Left renal cortex interstitium (tissue), 4 donors: ENCODE measurements at regions not wholly inside any gene's neighbourhood (a gene's known extent, or its start where the extent isn't known, plus 50 kb on each side); places are given as distances from the start of the nearest gene placed in this dataset.
A peak's percentile ranks its signal among the peaks of the same experiment; 100 is the strongest.

Source experiments
- DNase-seq, 4 donors: peaks; one replicate each; pipeline ENCODE4 v3.0.0-alpha.2; 2013; ENCODE audit warnings: low read depth in 4 of 4, low spot score in 2 of 4, missing footprints in 1 of 4

DNA sequence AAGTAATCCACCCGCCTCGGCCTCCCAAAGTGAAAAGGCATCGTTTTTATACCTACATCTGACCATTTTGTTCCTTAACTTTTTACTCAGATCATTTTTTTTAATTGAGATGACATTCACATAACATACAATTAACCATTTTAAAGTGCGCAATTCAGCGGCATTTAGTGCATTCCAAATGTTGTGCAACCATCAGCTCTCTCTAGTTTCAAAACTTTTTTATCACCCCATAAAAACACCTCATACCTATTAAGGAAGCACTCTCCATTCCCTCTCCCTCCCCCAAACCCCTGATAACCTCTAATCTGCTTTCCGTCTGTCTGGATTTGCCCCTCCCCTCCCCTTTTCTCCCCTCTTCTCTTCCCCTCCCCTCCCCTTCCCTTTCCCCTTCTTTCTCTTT, 310.1 kb downstream of the UACA start:
- DNase-seq: no peak

DNA sequence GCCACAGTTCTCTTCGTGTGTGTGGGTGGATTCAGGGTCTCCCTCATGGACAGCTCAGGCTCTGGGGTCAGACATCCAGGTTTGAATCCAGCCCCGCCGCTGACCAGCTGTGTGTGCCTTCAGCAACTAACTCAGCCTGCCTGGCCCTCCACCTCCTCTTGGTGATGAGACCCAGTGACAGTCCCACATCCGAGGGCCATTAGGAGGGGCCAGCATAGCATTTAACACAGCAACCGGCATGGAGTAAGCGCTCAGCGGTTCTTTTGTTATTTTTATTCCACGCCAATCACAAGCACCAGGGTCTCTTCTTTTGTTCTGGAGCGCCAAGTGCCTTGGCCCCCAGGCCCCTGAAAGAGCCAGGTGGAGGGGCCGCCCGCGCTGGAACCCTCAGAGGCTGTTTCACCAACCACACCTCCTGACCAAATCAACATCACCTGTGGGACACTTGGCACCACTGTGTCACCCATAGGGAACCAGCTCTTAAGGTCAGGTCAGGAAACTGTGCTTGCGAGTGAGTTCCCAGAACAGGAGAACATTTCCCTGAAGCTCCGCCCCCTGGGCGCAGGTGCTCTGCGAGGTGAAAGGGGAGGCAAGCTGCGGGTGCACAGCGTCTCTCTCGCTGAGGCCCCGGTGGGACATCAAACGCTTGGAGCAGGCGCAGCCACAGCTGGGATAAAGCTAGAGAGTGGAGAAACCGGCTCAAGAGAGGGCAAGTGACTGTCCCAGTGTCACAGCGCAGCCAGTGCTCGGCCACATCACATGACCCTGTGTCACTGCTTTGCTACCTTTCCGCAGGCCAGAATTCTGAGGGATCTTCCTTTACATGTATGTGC, 311.3 kb downstream of the UACA start:
- no peak for DNase-seq

- no peak for DNase-seq
Measured at GRCh38 chr15:70450142-70450443, 313.3 kb downstream of the UACA start.

DNA sequence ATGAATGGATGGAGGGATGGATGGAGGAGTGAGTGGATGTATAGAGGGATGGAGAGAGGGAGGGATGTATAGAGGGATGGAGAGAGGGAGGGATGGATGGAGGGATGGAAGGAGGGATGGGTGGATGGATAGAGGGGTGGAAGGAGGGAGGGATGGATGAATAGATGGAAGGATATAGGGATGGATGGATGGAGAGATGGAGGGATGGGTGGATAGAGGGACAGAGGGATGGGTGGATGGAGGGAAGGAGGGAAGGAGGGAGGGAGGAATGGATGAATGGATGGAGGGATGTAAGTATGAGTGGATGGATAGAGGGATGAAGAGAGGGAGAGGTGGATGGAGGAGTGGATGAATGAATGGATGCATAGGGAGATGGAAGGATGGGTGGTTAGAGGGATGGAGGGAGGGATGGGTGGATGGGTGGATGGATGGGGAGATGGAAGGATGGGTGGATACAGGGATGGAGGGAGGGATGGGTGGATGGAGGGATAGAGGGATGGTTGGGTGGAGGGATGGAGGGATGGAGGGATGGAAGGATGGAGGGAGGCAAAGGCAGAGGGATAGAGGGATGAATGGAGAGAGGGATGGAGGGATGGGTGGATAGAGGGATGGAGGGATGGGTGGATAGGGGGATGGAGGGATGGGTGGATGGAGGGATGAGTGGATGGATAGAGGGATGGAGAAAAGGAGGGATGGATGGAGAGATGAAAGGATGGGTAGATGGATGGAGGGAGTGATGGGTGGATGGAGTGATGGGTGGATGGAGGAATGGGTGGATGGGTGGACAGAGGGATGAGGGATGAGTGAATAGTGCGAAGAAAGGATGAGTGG, 313.8 kb downstream of the UACA start:
- no peak for DNase-seq

DNA sequence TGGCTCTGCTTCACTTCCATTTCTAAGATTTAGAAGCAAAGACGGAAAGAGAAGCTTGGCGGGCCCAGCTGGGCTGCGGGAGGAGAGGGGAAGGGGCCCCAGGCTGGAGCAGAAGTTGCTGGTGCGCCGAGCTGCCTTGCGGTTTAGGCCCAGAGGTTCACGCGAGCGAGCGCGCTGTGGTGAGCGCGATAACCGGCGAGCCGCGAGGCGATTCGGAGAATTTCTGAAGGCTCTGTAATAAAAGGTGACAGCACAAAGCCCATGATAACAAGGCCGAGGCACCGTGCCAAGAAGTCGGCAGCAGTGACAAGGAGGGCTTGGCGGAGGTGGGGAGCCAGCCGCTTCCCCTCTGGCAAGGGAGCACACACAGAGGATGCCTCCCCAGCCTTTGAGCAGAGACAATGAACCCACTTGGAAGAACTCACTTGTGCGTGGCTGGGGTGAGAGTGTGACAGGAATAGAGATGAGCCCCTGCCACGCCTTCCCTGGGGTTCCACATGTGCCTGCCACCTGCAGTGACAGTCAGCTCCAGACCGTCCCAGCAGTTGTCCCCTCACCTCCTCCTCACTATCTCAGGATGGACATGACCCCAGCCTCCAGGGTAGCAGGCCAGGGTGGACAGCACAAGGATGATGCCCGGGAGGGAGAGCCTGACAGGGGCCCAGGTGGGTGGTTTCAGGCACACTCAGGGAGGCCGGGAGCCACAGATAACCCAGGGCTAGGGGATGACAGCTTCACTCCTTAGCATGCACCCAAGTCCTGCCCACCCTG, 315.2 kb downstream of the UACA start:
- peak in 2 of 4 donors; percentile 9 to 13 for DNase-seq

DNA sequence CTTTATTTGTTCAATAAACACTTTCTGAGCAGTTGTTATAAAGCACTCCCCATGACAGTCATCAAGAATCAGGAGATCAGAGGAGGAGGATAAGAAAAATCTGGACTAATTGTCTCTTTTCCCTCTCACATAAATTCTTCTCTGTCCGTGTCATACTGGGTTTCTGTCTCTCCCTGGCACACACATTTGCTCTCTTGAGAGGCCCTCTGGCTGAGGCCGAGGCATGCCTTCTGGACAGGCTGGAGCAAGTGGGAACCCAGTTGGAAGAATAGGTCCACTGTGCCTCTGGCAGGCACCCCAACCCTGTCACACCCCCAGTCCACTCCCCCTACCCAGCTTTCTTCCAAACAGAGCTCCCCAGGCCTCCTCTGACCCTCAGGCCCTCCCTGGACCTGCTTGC, 315.8 kb downstream of the UACA start:
- DNase-seq: no peak

GRCh38 chr15:70447081-70447480, 316.3 kb downstream of the UACA start:
- no peak for DNase-seq

GRCh38 chr15:70443486-70444273, 319.7 kb downstream of the UACA start:
- DNase-seq: no peak

DNA sequence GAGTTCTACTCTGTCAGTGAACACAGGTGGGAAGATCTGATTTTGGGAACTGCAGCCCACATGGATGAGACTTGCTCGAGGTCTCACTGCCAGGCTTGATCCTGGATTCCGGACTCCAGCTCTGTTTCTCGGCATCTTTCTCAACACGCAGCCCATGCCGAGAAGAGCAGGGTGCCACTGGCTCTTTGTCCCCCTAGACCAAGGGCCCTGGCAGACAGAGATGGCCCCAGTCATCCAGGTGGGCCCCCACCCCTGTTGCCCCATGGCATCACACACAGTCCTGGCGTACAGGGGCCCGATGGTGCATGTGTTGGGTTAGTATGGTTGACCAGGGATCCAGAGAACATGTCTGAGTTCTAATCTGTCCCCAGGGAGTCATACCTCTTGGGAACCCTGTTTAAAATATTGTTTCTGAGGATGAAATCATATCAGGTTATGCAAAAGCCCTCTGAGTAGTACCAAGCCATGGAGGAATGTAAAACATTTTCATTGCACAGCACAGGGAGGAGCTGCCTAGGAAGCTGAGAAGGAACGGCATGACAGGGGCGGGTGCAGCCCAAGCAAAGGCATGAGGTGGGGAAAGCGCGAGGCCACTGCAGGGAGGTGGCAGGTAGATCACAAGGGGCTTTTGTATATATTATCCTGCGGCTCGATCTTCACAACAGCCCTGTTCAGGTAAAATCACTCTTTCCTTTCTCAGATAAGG, 320.6 kb downstream of the UACA start:
- DNase-seq: no peak

- DNase-seq: no peak
Measured at GRCh38 chr15:70442211-70442610, 321.1 kb downstream of the UACA start.

GRCh38 chr15:70440416-70441138, 322.8 kb downstream of the UACA start:
- no peak for DNase-seq

GRCh38 chr15:70439880-70440279, 323.5 kb downstream of the UACA start:
- no peak for DNase-seq

DNA sequence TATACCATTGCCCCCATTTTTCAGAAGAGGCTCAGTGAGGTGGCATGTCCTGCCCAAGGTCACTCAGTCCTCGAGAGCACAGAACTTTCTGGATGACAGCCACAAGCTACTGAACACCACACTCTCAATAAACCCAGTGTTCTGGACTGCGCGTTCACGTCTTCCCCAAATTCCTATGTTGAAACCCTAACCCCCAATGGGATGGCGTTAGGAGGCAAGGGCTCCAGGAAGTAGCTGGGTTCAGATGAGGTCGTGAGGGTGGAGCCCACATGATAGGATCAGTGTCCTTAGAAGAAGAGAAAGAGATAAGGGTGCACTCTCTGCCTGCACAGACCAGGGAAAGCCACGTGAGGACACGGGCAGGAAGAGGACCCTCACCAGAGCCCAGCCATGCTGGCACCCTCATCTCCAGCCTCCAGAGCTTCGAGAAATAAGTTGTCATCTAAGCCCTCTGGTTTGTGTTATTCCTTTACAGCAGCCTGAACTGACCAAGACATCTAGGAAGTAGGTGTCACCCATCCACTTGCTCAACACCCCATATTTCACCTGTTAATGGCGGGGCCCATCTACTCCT, 324.0 kb downstream of the UACA start:
- DNase-seq: no peak

DNA sequence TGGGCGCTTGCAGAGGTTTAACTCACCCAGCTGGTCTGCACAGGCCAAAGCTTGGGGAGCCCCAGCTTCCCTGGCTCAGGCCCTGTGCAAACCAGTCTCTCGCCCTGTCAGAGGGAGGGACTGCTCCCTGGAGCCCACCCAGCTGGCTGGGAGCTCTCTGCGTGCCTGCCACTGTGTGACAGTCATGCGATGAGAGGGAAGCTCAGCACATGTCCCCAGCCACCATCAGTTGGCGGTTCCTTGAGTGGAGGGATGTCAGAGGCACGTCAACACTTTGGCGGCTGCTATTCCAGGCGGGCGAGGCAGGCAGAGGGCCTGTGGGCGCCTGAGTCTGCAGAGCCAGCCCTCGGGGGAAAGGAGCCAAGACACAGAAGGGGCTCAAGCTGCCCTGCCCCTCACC, 324.6 kb downstream of the UACA start:
- no peak for DNase-seq

DNA sequence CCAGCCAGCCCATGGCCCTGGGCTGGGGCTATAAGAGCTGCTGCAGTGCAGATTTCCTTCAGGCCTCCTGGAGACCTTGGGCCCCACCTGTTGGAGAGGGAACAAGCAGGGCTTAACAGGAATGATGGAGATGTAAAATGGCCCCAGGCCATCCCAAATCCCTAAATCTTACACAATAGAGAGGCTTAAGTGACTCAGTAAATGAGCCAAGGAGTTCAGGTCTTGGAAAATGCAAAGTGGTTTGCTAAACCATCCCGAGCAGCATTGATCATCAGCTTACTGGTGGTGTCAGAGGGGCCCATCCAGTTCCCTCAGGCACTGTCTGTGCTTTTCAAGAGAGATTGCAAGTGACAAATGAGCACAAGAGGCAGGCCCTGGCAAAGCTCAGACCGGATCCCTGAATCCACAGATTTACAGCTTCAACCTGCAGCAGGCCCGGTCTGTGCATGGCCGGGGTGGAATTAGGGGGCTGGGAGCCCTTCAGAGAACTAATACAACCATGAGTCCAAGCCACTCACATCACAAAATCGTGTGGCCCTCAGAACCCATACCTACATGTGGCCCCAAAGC, 325.4 kb downstream of the UACA start:
- no peak for DNase-seq

- DNase-seq: no peak
Measured at GRCh38 chr15:70437089-70437488, 326.3 kb downstream of the UACA start.

DNA sequence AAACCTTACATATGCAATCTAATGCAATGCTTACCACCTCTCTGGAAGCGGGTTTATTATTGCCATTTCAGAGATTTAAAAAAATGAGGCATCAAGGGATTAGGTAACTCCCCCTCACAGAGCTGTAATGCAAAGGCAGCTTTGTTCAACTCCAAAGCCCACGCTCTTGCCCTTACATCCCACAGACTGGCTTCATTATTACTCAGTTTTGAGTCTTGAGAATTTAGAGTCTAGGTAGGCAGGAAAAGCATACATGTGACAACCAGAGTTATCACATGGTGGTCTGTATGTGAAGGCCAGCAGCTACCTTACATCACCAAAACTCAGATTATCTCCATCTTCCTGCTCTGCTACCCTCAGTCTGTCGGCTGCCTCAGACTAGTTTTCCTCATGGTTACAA, 326.9 kb downstream of the UACA start:
- DNase-seq: no peak

GRCh38 chr15:70435872-70436271, 327.5 kb downstream of the UACA start:
- DNase-seq: no peak

GRCh38 chr15:70435369-70435768, 328.0 kb downstream of the UACA start:
- no peak for DNase-seq
